Astrocyte (in vitro differentiated cells and primary cell): ENCODE measurements at regions not wholly inside any gene's neighbourhood (a gene's known extent, or its start where the extent isn't known, plus 50 kb on each side); places are given as distances from the start of the nearest gene placed in this dataset.

Experiments used
- EZH2 ChIP-seq: IDR thresholded peaks from 2 replicates; pipeline ENCODE4 v1.6.1; 2012; ENCODE audit warnings: mild to moderate bottlenecking, low read length, inconsistent platforms; ENCODE audit not compliant: insufficient read depth
- TF ChIP-seq, protein P1 (sequence below): IDR thresholded peaks from 2 replicates; pipeline ENCODE4 v1.5.1; 2011; ENCODE audit warnings: low read depth, mild to moderate bottlenecking, inconsistent platforms, low read length, moderate library complexity; ENCODE audit not compliant: insufficient read depth

DNA sequence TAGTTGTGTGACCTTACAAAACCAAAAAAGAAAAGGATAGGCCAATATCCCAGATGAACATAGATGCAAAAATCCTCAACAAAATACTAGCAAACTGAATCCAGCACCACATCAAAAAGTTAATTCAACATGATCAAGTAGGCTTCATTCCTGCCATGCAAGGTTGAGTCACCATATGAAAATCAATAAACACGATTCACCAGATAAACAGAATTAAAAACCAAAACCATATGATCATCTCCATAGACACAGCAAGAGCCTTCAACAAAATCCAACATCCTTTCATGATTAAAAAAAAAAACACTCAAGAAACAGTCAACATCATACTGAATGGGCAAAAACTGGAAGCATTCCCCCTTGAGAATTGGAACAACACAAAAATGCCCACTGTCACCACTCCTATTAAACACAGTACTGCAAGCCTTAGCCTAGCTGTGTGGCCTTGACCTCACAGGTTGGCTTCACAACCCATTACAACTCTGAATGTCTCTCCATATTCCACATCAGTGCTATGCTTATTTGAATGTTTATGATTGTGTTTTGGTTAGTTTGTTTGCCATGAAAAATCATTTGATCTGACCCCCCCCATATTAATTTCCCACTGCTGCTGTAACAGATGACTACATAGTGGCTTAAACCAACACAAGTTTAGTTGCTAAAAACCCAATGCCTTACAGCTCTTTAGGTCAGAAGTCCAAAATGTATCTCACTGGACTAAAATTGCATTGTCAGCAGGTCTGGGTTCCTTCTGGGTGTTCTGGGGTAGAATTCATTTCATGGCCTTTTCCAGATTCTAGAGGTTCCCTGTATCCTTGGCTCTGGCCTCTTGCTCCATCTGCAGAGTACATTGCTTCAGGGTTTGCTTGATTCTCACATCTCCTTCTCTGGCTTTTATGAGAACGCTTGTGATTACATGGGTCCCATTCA, 257.1 kb upstream of the DYNLRB2 start:
- TF ChIP-seq, protein P1, sequence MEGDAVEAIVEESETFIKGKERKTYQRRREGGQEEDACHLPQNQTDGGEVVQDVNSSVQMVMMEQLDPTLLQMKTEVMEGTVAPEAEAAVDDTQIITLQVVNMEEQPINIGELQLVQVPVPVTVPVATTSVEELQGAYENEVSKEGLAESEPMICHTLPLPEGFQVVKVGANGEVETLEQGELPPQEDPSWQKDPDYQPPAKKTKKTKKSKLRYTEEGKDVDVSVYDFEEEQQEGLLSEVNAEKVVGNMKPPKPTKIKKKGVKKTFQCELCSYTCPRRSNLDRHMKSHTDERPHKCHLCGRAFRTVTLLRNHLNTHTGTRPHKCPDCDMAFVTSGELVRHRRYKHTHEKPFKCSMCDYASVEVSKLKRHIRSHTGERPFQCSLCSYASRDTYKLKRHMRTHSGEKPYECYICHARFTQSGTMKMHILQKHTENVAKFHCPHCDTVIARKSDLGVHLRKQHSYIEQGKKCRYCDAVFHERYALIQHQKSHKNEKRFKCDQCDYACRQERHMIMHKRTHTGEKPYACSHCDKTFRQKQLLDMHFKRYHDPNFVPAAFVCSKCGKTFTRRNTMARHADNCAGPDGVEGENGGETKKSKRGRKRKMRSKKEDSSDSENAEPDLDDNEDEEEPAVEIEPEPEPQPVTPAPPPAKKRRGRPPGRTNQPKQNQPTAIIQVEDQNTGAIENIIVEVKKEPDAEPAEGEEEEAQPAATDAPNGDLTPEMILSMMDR = no peak
- TF ChIP-seq EZH2 = no peak
